NCI-H1694 treated with DMSO at 0.1 percent for 48 hours (cell line): ENCODE measurements at regions not wholly inside any gene's neighbourhood (a gene's known extent, or its start where the extent isn't known, plus 50 kb on each side); places are given as distances from the start of the nearest gene placed in this dataset.

ENCODE experiments used
- DNase-seq: peaks from one replicate; lab custom pipeline; 2025; lab: John Stamatoyannopoulos, UW

DNA sequence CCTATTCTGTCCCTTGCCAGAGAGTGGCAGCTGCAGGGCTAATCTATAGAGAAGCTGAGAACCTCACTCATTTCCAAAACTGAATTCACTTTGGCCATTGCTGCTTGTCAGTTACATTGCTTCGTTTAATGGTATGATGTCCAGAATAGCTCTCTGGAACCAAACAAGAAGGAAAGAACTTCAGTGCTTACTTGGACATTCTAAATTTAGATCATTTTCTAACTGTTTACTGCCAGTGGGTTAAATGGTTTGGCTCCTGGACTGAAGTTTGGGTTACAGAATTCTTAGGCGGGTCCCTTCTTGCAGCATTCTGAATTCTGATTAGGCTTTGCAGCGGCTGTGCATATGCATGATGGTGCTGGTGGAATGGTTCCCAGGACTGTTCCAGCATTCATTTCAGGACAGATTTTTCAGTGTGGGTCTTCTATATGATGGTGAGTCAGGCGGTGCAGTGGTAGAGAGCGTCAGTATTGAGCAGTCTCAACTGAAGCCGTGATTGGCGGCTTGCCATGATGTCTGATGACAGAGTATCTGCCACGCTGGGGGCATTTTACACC, 148.7 kb downstream of the DYRK2 start:
- DNase-seq: no peak

DNA sequence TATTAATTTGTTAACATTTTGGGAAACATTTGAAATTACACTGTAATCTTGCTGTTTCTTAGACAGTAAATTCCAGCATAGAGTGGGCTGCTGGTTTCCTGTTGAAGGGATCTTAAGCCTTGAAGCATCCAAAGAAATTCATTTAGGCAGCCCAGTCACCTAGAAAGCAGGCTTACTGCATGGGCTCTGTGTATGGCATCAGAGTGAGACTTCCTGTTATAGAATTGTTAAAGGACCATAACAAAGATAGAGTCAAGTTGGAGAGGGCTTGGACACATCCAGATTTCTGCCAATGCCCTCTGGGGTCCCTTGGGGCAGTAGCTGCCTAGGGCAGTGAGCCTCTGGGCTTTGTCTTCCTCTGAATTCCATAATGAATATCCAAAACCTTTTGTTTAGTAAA, 149.2 kb downstream of the DYRK2 start:
- DNase-seq: no peak

- no peak for DNase-seq
Observed at GRCh38 chr12:67798768-67799167, 150.2 kb downstream of the DYRK2 start.

GRCh38 chr12:67802731-67803130, 154.2 kb downstream of the DYRK2 start:
- DNase-seq: no peak

DNA sequence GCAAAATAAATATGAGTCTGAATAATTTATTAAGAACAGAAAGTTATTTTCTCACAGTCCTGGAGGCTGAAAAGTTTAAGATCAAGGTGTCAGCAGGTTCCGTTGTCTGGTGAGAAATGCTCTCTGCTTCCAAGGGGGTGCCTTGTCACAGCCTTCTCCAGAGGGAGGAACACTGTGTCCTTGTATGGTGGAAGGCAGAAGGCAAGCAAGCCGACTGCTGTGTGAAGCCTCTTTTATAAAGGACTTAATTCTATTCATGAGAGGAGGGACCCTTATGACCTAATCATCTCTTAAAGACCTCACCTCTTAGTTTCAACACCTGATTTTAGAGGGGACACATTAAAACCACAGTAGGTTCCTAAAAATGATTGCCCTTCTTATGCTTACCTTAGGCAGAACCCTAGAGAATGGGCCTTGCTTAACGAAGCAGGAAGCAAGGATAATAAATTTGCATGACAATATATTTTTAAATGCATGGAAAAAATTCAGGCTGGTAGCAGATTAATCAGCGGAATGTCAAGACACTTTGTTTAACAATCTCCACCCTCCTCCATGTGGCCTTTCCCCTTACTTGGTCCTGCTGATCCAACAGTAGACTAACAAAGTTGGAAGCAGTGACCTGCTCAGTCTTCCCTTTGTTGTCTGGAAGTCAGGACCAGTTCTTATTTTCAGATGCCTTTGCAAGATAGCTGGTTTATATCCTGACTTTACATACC, 154.9 kb downstream of the DYRK2 start:
- DNase-seq: no peak

DNA sequence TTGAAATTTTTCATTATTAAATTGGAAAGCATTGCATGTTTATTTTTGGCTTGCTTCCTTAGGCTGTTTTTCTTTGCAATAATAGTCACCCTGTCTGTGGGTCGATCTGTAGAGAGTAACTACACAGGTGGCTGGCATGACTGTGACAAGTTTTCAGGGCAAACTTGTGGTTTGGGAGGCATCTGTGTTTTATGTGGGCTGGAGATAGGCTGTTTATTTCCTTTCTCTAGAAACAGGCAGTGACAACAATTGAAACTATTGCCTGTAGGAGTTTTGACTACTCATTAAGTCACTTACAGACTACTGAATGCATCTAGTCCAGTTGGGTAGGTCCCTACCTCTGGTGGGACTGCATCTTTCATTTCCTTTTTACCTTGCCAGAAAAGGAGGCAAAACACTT, 155.6 kb downstream of the DYRK2 start:
- no peak for DNase-seq

- DNase-seq: no peak
Observed at GRCh38 chr12:67807814-67808213, 159.3 kb downstream of the DYRK2 start.

DNA sequence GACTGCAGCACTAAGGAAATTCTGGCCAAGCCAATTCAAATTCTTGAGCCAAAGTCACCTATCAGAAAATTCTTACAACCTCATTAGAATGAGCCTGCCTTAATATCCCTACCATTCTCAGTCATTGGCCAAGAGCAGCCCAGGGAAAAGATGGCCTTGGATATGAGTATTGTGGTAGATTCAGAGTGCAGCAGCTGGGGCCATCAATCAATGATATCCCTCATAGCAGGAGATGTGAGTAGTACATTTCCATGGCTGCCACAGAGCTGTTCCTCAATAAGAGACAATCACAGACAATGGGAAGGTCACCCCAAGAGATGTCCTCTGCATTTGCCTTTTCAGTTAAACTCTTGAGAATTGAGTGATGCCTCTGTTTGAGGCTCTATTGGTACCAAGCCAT, 161.6 kb downstream of the DYRK2 start:
- no peak for DNase-seq

GRCh38 chr12:67811437-67812361, 163.2 kb downstream of the DYRK2 start:
- DNase-seq: no peak

DNA sequence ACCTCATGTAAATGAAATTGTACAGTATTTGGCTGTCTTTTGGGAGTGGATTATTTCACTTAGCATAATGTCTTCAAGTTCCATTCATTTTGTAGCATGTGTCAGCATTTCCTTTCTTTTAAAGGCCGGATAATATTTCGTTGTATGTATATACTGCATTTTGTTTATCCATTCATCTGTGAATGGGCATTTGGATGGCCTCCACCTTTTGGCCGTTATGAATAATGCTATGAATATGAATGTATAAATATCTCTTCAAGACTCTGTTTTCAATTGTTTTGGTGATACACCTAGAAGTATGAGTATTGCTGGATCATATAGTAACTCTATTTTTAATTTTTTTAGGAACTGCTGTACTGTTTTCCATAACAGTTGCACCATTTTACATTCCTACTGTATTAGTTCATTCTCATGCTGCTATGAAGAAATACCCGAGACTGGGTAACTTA, 164.9 kb downstream of the DYRK2 start:
- no peak for DNase-seq

DNA sequence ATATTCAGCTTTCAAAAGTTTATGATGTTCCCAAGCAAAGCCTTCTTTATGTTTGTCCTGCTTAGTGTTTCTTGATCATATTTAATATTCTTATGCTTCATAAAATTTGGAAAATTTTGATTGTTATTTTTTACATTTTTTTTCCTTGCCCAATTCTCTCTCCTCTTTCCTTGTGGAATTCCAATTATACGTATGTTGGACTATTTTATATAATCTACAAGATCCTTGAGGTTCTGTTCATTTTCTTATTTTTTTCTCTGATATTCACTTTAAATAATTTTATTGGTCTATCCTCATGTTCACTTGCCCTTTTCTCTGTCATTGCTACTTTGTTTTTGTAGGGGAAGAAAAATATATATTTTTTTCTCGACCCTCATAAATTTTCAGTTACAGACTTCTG, 167.7 kb downstream of the DYRK2 start:
- DNase-seq: no peak

- DNase-seq: no peak
Observed at GRCh38 chr12:67818459-67818903, 169.9 kb downstream of the DYRK2 start.

DNA sequence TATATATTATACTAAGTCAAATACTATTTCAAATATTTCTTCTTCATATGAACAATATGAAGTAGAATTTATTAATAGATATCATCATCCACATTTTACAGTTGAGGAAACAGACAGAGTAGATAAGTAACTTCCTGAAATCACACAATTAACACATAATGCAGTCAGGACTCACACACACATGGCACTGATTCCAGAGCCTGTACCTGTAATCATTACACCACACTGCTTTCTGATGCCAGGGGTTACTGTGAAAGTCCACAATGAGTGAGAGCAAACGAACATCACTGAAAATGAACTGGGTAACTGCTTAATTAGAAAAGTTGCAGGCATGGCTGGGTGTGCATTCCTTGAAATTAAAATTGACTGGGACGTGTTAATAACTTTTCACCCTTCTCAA, 169.3 kb upstream of the IFNG-AS1 start:
- DNase-seq: no peak

- DNase-seq: no peak
Observed at GRCh38 chr12:67820694-67821093, 168.6 kb upstream of the IFNG-AS1 start.

DNA sequence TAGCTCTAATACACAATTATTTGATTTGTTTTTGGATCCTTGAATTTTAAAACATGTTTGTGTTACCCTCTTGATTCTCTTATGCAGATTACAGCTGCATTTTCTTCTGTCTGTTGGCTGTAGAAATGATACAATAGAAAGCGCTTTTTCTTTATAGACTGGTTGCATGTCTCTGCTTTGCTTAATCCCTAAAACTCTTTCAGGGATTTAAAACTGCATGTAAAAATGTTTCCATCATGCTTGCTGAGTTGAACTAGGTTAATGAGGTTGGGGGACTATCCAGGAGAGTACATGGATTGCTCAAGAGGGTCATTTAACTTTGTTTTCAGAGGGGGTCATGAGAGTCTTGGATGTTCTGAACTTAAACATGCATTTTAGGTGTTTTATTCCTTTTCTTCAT, 166.4 kb upstream of the IFNG-AS1 start:
- DNase-seq: no peak

GRCh38 chr12:67826148-67826547, 163.1 kb upstream of the IFNG-AS1 start:
- no peak for DNase-seq

DNA sequence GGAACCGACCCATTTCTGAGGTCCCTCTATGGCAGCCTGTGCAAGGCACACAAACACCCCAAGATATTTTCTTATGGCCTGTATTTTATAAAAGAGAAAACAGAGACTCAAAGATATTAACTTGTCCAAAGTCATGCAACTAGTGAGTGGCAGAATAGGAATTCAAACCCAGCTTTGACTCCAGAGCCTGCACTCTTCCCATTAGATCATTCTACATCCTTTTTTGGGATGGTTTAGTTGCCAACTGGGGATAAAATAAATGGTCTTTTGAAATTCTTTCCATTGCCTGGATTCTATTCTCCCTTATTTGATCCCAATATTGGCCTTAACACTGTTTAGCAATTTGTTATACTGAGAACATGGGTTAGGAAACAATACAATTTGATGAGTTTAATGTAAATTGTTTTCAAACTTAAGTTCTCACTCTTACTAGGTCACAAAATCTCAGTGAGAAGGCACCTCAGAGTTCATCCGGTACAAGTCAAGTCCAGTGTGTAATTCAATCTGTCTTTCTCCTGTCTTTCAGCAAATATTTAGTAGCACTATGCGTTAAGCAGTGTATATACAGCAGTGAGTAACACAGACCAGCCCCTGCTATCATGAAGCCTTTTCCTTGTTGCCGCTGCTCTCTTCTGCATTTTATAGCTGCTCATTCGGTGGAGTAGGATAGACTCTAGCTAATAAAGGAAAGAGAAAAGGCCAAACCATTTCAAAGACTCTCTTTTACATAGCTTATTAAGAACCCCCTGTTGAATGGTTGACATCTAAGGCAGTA, 162.1 kb upstream of the IFNG-AS1 start:
- no peak for DNase-seq

GRCh38 chr12:67827820-67828383, 161.3 kb upstream of the IFNG-AS1 start:
- DNase-seq: no peak

- DNase-seq: no peak
Observed at GRCh38 chr12:67829896-67830295, 159.4 kb upstream of the IFNG-AS1 start.

- DNase-seq: no peak
Observed at GRCh38 chr12:67832155-67832554, 157.1 kb upstream of the IFNG-AS1 start.

- DNase-seq: no peak
Observed at GRCh38 chr12:67833602-67834001, 155.6 kb upstream of the IFNG-AS1 start.

DNA sequence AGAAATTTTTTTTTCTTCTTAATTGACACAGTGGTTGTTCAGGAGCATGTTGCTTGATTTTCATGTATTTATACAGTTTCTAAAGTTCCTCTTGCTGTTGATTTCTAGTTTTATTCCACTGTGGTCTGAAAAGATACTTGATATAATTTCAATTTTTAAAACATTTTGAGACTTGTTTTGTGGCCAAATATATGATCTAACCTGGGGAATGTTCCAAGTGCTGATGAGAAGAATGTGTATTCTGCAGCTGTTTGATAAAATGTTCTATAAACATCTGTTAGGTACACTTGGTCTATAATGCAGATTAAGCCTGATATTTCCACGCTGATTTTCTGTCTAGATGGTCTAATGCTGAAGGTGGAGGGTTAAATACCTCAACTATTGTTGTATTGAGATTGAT, 151.4 kb upstream of the IFNG-AS1 start:
- DNase-seq: no peak
